ENCODE measurements at regions not wholly inside any gene's neighbourhood (a gene's known extent, or its start where the extent isn't known, plus 50 kb on each side); places are given as distances from the start of the nearest gene placed in this dataset.

- Histone ChIP-seq H3K9me3 (ENCODE audit: control insufficient read depth, low read length) (no peaks in the 10 kb centered on the region), H3K36me3 (ENCODE audit: control insufficient read depth, insufficient read depth, low read length) (no peaks in the 10 kb centered on the region), H3K27ac (ENCODE audit: low read depth, low read length, severe bottlenecking) (no peak overlapping the region), H3K4me3 (ENCODE audit: extremely low read depth, insufficient read depth, low read length, poor library complexity, severe bottlenecking) (no peak overlapping the region), H3K4me1 (ENCODE audit: control insufficient read depth, insufficient read depth, low read length, poor library complexity, severe bottlenecking) (no peaks in the 10 kb centered on the region)
- WGBS, 2 experiments (ENCODE audit: insufficient coverage in 2 of 2), result 80 to 100% methylated on average over 1 to 2 of the region's 3 CpGs
Observed at GRCh38 chr2:129142465-129142864, 823.8 kb upstream of the HS6ST1 start.

DNA sequence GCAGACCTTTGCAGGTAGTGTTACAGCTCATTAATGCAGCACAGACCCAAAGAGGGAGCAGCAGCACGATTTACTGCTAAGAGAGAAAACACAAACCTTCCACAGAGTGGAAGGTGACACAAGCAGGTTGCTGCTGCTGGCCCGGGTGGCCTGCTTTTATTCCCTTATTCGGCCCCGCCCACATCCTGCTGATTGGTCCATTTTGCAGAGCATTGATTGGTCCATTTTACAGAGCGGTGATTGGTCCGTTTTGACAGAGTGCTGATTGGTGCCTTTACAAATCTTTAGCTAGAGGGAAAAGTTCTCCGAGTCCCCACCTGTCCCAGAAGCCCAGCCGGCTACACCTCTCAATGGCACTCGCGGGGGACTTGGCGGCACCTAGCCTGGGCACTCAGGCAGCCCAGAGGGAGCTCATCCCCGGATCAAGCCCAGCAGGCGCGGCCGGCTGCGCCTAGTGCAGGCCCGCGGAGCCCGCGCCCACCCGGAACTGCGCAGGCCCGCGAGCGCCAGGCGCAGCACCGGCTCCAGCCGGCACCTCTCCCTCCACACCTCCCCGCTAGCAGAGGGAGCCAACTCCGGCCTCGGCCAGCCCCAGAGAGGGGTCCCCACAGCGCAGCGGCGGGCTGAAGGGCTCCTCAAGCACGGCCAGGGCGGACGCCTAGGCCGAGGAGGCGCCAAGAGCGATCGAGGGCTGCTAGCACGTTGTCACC is 825.6 kb upstream of the HS6ST1 start:
- no peak overlapping the region for H3K27ac ChIP-seq (ENCODE audit: low read depth, low read length, severe bottlenecking)
- H3K4me1 ChIP-seq (ENCODE audit: control insufficient read depth, insufficient read depth, low read length, poor library complexity, severe bottlenecking), result no peaks in the 10 kb centered on the region
- H3K9me3 ChIP-seq (ENCODE audit: control insufficient read depth, low read length), result peaks cover 6% of the 10 kb centered on the region
- WGBS, 2 experiments (ENCODE audit: insufficient coverage in 2 of 2), result 95 to 96% methylated on average over 34 to 41 of the region's 42 CpGs
- H3K36me3 ChIP-seq (ENCODE audit: control insufficient read depth, insufficient read depth, low read length), result no peaks in the 10 kb centered on the region
- no peak overlapping the region for H3K4me3 ChIP-seq (ENCODE audit: extremely low read depth, insufficient read depth, low read length, poor library complexity, severe bottlenecking)

DNA sequence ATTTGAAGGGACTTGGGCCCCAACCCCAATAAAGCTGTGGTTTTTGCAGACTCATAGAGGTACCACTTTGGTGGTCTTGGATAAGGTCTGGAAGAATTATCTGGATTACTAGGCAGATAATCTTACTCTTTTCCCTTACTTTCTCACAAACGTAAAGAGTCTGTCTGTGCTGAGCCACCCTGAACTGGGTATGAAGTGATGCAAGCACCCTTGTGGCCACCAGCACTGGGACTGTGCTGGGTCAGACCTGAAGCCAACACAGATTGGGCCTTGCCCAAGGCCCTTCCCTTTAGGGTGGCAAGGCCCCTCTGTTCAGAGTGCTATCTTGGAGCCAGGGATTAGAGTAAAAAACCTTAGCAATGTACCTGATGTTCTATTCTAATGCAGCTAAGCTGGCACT is 827.0 kb upstream of the RAB6C start:
- Histone ChIP-seq H3K9me3 (ENCODE audit: control insufficient read depth, low read length) (peaks cover 6% of the 10 kb centered on the region), H3K27ac (ENCODE audit: low read depth, low read length, severe bottlenecking) (peak overlapping the region; percentile 62), H3K36me3 (ENCODE audit: control insufficient read depth, insufficient read depth, low read length) (no peaks in the 10 kb centered on the region), H3K4me1 (ENCODE audit: control insufficient read depth, insufficient read depth, low read length, poor library complexity, severe bottlenecking) (peaks cover 6% of the 10 kb centered on the region), H3K4me3 (ENCODE audit: extremely low read depth, insufficient read depth, low read length, poor library complexity, severe bottlenecking) (no peak overlapping the region)
- WGBS, 2 experiments (ENCODE audit: insufficient coverage in 2 of 2), result 60% methylated on average over 1 of the region's 1 CpG; no CpG with 5 or more reads in 1 of the 2 experiments

DNA sequence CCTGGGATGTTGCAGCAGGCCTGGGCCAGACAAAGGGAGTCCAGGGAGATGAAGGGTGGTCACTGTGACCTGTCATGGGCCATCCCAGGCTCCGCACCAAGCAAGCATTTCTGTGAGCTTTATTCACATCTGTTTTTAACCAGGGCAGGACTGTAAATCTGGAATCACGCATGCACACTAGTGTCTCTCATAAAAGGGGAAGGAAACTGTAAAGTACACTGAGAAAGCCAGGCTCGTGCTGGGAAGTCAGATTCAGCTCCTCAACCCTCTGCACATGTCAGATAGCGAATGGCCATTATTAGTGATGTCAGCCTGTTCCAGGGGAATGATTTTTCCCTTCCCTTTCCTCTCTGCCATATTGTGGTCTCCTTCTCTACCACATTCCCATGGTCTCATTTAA is 818.6 kb upstream of the RAB6C start:
- Histone ChIP-seq H3K36me3 (ENCODE audit: control insufficient read depth, insufficient read depth, low read length) (no peaks in the 10 kb centered on the region), H3K27ac (ENCODE audit: low read depth, low read length, severe bottlenecking) (no peak overlapping the region), H3K4me3 (ENCODE audit: extremely low read depth, insufficient read depth, low read length, poor library complexity, severe bottlenecking) (no peak overlapping the region), H3K4me1 (ENCODE audit: control insufficient read depth, insufficient read depth, low read length, poor library complexity, severe bottlenecking) (no peaks in the 10 kb centered on the region), H3K9me3 (ENCODE audit: control insufficient read depth, low read length) (no peaks in the 10 kb centered on the region)
- WGBS, 2 experiments (ENCODE audit: insufficient coverage in 2 of 2), result 88 to 98% methylated on average over 4 of the region's 4 CpGs

DNA sequence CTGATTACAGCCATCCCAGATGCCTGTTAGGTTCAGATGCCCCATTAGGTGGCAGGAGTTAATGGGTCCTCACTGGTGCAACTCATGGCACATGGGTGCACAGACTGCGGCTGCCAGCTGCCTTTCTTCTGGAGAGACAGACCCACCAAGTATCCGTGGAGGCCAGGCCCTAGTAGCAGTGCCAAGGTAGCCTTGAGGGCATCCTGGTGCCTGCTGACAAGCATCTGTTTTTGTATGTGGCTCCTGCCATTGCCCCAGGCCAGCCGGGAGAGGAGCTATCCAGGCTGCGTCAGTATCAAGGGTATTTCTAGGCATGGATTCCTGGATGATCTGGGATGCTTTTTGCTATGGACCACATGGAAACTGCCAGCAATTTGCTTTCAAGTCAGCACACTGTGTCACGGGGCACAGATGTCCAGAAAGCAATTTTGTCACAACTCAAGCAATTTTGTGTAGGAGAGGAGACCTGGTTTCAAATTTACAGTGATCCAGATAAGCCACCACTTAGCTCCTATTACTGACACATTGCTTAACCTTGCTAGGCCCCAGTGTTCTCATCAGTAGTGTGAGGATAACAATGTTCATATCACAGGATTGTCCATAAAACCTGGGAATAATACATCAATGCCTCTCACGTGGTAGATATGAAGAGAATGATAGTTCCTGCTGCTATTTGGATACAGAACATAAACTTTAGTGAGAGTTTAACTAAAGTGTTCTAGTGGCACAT is 815.1 kb upstream of the RAB6C start:
- 85 to 91% methylated on average over 4 to 5 of the region's 6 CpGs for WGBS, 2 experiments (ENCODE audit: insufficient coverage in 2 of 2)
- no peak overlapping the region for H3K4me3 ChIP-seq (ENCODE audit: extremely low read depth, insufficient read depth, low read length, poor library complexity, severe bottlenecking)
- no peak overlapping the region for H3K27ac ChIP-seq (ENCODE audit: low read depth, low read length, severe bottlenecking)
- no peaks in the 10 kb centered on the region for H3K4me1 ChIP-seq (ENCODE audit: control insufficient read depth, insufficient read depth, low read length, poor library complexity, severe bottlenecking)
- H3K36me3 ChIP-seq (ENCODE audit: control insufficient read depth, insufficient read depth, low read length), result no peaks in the 10 kb centered on the region
- no peaks in the 10 kb centered on the region for H3K9me3 ChIP-seq (ENCODE audit: control insufficient read depth, low read length)

DNA sequence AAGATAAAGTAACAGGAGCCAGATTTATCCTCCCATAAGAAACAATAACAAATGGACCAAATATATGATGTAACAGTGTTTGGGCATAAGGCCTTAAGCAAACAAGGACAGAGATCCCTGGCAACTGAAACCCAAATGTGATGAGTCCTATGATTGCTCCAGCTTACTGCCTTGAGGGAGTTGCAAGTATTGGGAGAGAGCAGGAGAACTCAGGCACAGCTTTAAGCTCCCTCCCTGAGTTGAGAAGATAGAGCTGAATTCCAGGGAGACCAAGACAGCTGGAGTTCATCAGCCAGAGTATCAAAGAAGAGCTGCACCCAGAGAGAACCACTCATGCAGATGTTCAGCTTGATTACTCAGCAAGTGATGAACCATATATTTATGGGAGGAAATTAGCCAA is 814.5 kb upstream of the RAB6C start:
- H3K36me3 ChIP-seq (ENCODE audit: control insufficient read depth, insufficient read depth, low read length), result no peaks in the 10 kb centered on the region
- no peaks in the 10 kb centered on the region for H3K9me3 ChIP-seq (ENCODE audit: control insufficient read depth, low read length)
- H3K4me1 ChIP-seq (ENCODE audit: control insufficient read depth, insufficient read depth, low read length, poor library complexity, severe bottlenecking), result no peaks in the 10 kb centered on the region
- H3K4me3 ChIP-seq (ENCODE audit: extremely low read depth, insufficient read depth, low read length, poor library complexity, severe bottlenecking), result no peak overlapping the region
- H3K27ac ChIP-seq (ENCODE audit: low read depth, low read length, severe bottlenecking), result no peak overlapping the region

GRCh38 chr2:129167456-129167855 is 812.0 kb upstream of the RAB6C start:
- H3K27ac ChIP-seq (ENCODE audit: low read depth, low read length, severe bottlenecking), result no peak overlapping the region
- no peak overlapping the region for H3K4me3 ChIP-seq (ENCODE audit: extremely low read depth, insufficient read depth, low read length, poor library complexity, severe bottlenecking)
- no CpG with 5 or more reads among the region's 1 CpG for WGBS, 2 experiments (ENCODE audit: insufficient coverage in 2 of 2)
- no peaks in the 10 kb centered on the region for H3K4me1 ChIP-seq (ENCODE audit: control insufficient read depth, insufficient read depth, low read length, poor library complexity, severe bottlenecking)
- no peaks in the 10 kb centered on the region for H3K9me3 ChIP-seq (ENCODE audit: control insufficient read depth, low read length)
- H3K36me3 ChIP-seq (ENCODE audit: control insufficient read depth, insufficient read depth, low read length), result no peaks in the 10 kb centered on the region

- H3K36me3 ChIP-seq (ENCODE audit: control insufficient read depth, insufficient read depth, low read length), result no peaks in the 10 kb centered on the region
- no peak overlapping the region for H3K4me3 ChIP-seq (ENCODE audit: extremely low read depth, insufficient read depth, low read length, poor library complexity, severe bottlenecking)
- 83 to 87% methylated on average over 2 of the region's 2 CpGs for WGBS, 2 experiments (ENCODE audit: insufficient coverage in 2 of 2)
- no peaks in the 10 kb centered on the region for H3K4me1 ChIP-seq (ENCODE audit: control insufficient read depth, insufficient read depth, low read length, poor library complexity, severe bottlenecking)
- no peaks in the 10 kb centered on the region for H3K9me3 ChIP-seq (ENCODE audit: control insufficient read depth, low read length)
- no peak overlapping the region for H3K27ac ChIP-seq (ENCODE audit: low read depth, low read length, severe bottlenecking)
Observed at GRCh38 chr2:129170570-129170969, 808.9 kb upstream of the RAB6C start.

DNA sequence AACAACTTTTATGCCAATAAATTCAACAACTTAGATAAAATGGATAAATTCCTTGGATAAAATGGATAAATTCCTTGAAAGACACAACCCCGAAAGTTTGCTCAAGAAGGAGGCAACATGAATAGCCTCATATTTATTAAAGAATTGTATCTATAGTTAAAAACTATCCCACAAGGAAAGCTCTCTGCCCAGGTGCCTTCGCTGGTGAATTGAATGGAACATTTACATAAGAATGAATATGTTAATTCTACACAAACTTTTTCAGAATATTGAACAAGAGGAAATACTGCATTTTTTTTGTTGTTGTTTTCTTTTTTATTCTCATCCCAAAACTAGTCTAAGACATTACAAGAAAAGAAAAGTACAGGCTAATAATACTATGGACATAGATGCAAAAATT is 805.3 kb upstream of the RAB6C start:
- WGBS, 2 experiments (ENCODE audit: insufficient coverage in 2 of 2), result no CpG with 5 or more reads among the region's 2 CpGs
- no peak overlapping the region for H3K4me3 ChIP-seq (ENCODE audit: extremely low read depth, insufficient read depth, low read length, poor library complexity, severe bottlenecking)
- H3K4me1 ChIP-seq (ENCODE audit: control insufficient read depth, insufficient read depth, low read length, poor library complexity, severe bottlenecking), result no peaks in the 10 kb centered on the region
- no peak overlapping the region for H3K27ac ChIP-seq (ENCODE audit: low read depth, low read length, severe bottlenecking)
- no peaks in the 10 kb centered on the region for H3K9me3 ChIP-seq (ENCODE audit: control insufficient read depth, low read length)
- H3K36me3 ChIP-seq (ENCODE audit: control insufficient read depth, insufficient read depth, low read length), result no peaks in the 10 kb centered on the region

DNA sequence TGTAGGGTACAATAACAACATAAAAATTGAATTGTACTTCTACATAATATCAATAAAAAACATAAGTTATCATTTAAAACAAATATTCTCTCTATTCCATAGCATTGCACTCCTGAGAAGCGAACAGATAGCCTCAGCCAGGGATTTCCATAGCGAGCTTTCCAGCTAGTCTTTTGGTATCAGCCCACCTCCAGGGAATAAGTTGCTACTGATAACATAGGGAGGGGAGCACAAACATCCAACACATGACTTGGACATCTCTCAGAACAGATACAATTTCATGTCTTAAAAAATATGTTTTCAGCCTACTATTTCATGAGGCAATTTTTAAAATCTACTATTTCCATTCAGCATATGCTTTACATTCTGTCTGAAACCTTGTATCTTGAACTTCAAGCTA is 804.4 kb upstream of the RAB6C start:
- Histone ChIP-seq H3K4me3 (ENCODE audit: extremely low read depth, insufficient read depth, low read length, poor library complexity, severe bottlenecking) (no peak overlapping the region), H3K4me1 (ENCODE audit: control insufficient read depth, insufficient read depth, low read length, poor library complexity, severe bottlenecking) (no peaks in the 10 kb centered on the region), H3K9me3 (ENCODE audit: control insufficient read depth, low read length) (no peaks in the 10 kb centered on the region), H3K36me3 (ENCODE audit: control insufficient read depth, insufficient read depth, low read length) (no peaks in the 10 kb centered on the region), H3K27ac (ENCODE audit: low read depth, low read length, severe bottlenecking) (no peak overlapping the region)
- WGBS, 2 experiments (ENCODE audit: insufficient coverage in 2 of 2), result 71 to 100% methylated on average over 1 of the region's 2 CpGs

DNA sequence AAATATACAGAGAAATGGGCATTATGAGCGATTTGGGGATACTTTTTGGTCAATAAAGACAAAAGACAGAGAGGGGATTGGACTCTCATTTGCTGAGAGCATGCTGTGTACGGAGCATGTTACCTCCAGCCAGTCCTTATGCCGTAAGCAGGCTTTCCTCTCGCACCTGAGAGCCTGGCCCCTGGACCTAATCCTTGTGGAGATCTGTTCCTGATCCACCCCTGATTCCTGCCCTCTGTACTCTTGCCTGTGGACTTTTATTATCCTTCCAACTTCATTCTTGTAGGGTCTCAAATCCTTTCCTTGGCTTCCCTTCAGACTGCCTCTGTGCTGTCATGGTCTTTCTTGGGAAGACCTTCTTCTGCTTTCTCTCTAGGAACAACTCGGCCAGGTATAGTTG is 803.1 kb upstream of the RAB6C start:
- Histone ChIP-seq H3K27ac (ENCODE audit: low read depth, low read length, severe bottlenecking) (no peak overlapping the region), H3K4me3 (ENCODE audit: extremely low read depth, insufficient read depth, low read length, poor library complexity, severe bottlenecking) (no peak overlapping the region), H3K4me1 (ENCODE audit: control insufficient read depth, insufficient read depth, low read length, poor library complexity, severe bottlenecking) (no peaks in the 10 kb centered on the region), H3K9me3 (ENCODE audit: control insufficient read depth, low read length) (no peaks in the 10 kb centered on the region), H3K36me3 (ENCODE audit: control insufficient read depth, insufficient read depth, low read length) (no peaks in the 10 kb centered on the region)
- 91 to 98% methylated on average over 5 of the region's 5 CpGs for WGBS, 2 experiments (ENCODE audit: insufficient coverage in 2 of 2)
